ENCODE measurements at regions not wholly inside any gene's neighbourhood (a gene's known extent, or its start where the extent isn't known, plus 50 kb on each side); places are given as distances from the start of the nearest gene placed in this dataset.

GRCh38 chr18:11339188-11339775 lies 189.9 kb upstream of the PIEZO2 start:
- Histone ChIP-seq H3K27ac (no peak overlapping the region), H3K9me3 (peaks cover 0 to 24% (median 16%) of the 10 kb centered on the region in 8 donors), H3K36me3 (no peaks in the 10 kb centered on the region), H3K4me3 (no peak overlapping the region), H3K27me3 (replicated peaks in 1 of 7) (no peaks in the 10 kb centered on the region), H3K4me1 (no peaks in the 10 kb centered on the region)
- DNase-seq: no peak
- intact Hi-C loops (cut with DNase I; ENCODE audit: low total_unique reads): no loop called here
- TF ChIP-seq POLR2A (IDR thresholded peaks at IDR 0.05) (no peak), CTCF (IDR thresholded peaks at IDR 0.05 in 8 of 11, conservative IDR thresholded peaks at IDR 0.05 in 3 of 11) (no peak), POLR2AphosphoS5 (IDR thresholded peaks at IDR 0.05) (no peak)

GRCh38 chr18:11336241-11336640 lies 186.9 kb upstream of the PIEZO2 start:
- no peak overlapping the region for H3K4me3 ChIP-seq
- no peaks in the 10 kb centered on the region for H3K36me3 ChIP-seq
- H3K27me3 ChIP-seq (replicated peaks in 1 of 7): no peaks in the 10 kb centered on the region
- H3K9me3 ChIP-seq: no peaks in the 10 kb centered on the region
- no peak for DNase-seq
- no peaks in the 10 kb centered on the region for H3K4me1 ChIP-seq
- whole genome bisulfite sequencing, 5 donors: 76 to 88% (median 84%) methylated on average over 3 of the region's 3 CpGs
- H3K27ac ChIP-seq: no peak overlapping the region
- TF ChIP-seq POLR2A (IDR thresholded peaks at IDR 0.05) (no peak), POLR2AphosphoS5 (IDR thresholded peaks at IDR 0.05) (no peak), CTCF (IDR thresholded peaks at IDR 0.05 in 8 of 11, conservative IDR thresholded peaks at IDR 0.05 in 3 of 11) (no peak)
- intact Hi-C loops (cut with DNase I; ENCODE audit: low total_unique reads): no loop called here

- Histone ChIP-seq H3K9me3 (no peaks in the 10 kb centered on the region), H3K27me3 (replicated peaks in 1 of 7) (no peaks in the 10 kb centered on the region), H3K27ac (no peak overlapping the region), H3K36me3 (no peaks in the 10 kb centered on the region), H3K4me3 (no peak overlapping the region), H3K4me1 (no peaks in the 10 kb centered on the region)
- DNase-seq: no peak
- intact Hi-C loops (cut with DNase I; ENCODE audit: low total_unique reads): no loop called here
- TF ChIP-seq POLR2A (IDR thresholded peaks at IDR 0.05) (no peak), CTCF (IDR thresholded peaks at IDR 0.05 in 8 of 11, conservative IDR thresholded peaks at IDR 0.05 in 3 of 11) (no peak), POLR2AphosphoS5 (IDR thresholded peaks at IDR 0.05) (no peak)
- WGBS, 5 donors: 58 to 83% (median 75%) methylated on average over 4 of the region's 4 CpGs
Observed at GRCh38 chr18:11327391-11328009, 178.1 kb upstream of the PIEZO2 start.

- Histone ChIP-seq H3K36me3 (no peaks in the 10 kb centered on the region), H3K4me1 (no peaks in the 10 kb centered on the region), H3K9me3 (no peaks in the 10 kb centered on the region), H3K27me3 (replicated peaks in 1 of 7) (no peaks in the 10 kb centered on the region), H3K27ac (no peak overlapping the region), H3K4me3 (no peak overlapping the region)
- intact Hi-C loops (cut with DNase I; ENCODE audit: low total_unique reads): no loop called here
- WGBS, 5 donors: 40 to 62% (median 56%) methylated on average over 4 of the region's 4 CpGs
- TF ChIP-seq POLR2A (IDR thresholded peaks at IDR 0.05) (no peak), CTCF (IDR thresholded peaks at IDR 0.05 in 8 of 11, conservative IDR thresholded peaks at IDR 0.05 in 3 of 11) (no peak), POLR2AphosphoS5 (IDR thresholded peaks at IDR 0.05) (no peak)
- DNase-seq: no peak
Observed at GRCh38 chr18:11324956-11325882, 175.8 kb upstream of the PIEZO2 start.
